ENCODE measurements at regions not wholly inside any gene's neighbourhood (a gene's known extent, or its start where the extent isn't known, plus 50 kb on each side); places are given as distances from the start of the nearest gene placed in this dataset.
"Not testable (repeated sequence)": the region's sequence is repeated elsewhere in the genome, so short reads cannot be mapped to it uniquely, and the experiment has no call there.

- no peak for DNase-seq (ENCODE audit: low spot score)
- in situ Hi-C loops (cut with HindIII; ENCODE audit: low sequenced_read_pairs) = no loop called here
Observed at GRCh38 chr13:111011899-111012298, 97.0 kb upstream of the ANKRD10 start.

- in situ Hi-C loops (cut with HindIII; ENCODE audit: low sequenced_read_pairs) = no loop called here
- no peak for DNase-seq (ENCODE audit: low spot score)
Observed at GRCh38 chr13:111008351-111008750, 93.5 kb upstream of the ANKRD10 start.

- in situ Hi-C loops (cut with HindIII; ENCODE audit: low sequenced_read_pairs) = no loop called here
- no peak for DNase-seq (ENCODE audit: low spot score)
Observed at GRCh38 chr13:111007209-111007608, 92.3 kb upstream of the ANKRD10 start.

GRCh38 chr13:111006506-111007031 lies 91.7 kb upstream of the ANKRD10 start:
- DNase-seq (ENCODE audit: low spot score) = peak; percentile 4
- in situ Hi-C loops (cut with HindIII; ENCODE audit: low sequenced_read_pairs) = no loop called here

GRCh38 chr13:111005808-111006505 lies 91.1 kb upstream of the ANKRD10 start:
- no peak for DNase-seq (ENCODE audit: low spot score)
- in situ Hi-C loops (cut with HindIII; ENCODE audit: low sequenced_read_pairs) = no loop called here

- DNase-seq (ENCODE audit: low spot score) = no peak
- in situ Hi-C loops (cut with HindIII; ENCODE audit: low sequenced_read_pairs) = no loop called here
Observed at GRCh38 chr13:111005364-111005763, 90.5 kb upstream of the ANKRD10 start.

- in situ Hi-C loops (cut with HindIII; ENCODE audit: low sequenced_read_pairs) = no loop called here
- DNase-seq (ENCODE audit: low spot score) = no peak
Observed at GRCh38 chr13:111004444-111004843, 89.6 kb upstream of the ANKRD10 start.

- DNase-seq (ENCODE audit: low spot score) = no peak
- in situ Hi-C loops (cut with HindIII; ENCODE audit: low sequenced_read_pairs) = no loop called here
Observed at GRCh38 chr13:111001636-111002035, 86.8 kb upstream of the ANKRD10 start.

GRCh38 chr13:110993788-110994187 lies 78.9 kb upstream of the ANKRD10 start:
- in situ Hi-C loops (cut with HindIII; ENCODE audit: low sequenced_read_pairs) = no loop called here

GRCh38 chr13:110991991-110992508 lies 77.2 kb upstream of the ANKRD10 start:
- no peak for DNase-seq (ENCODE audit: low spot score)
- in situ Hi-C loops (cut with HindIII; ENCODE audit: low sequenced_read_pairs) = no loop called here

More at GRCh38 chr13:110993788-110994187, 78.9 kb upstream of the ANKRD10 start:
- DNase-seq (ENCODE audit: low spot score) = no peak

GRCh38 chr13:110989331-110989730 lies 74.5 kb upstream of the ANKRD10 start:
- DNase-seq (ENCODE audit: low spot score) = no peak
- in situ Hi-C loops (cut with HindIII; ENCODE audit: low sequenced_read_pairs) = no loop called here

GRCh38 chr13:110985541-110985940 lies 70.7 kb upstream of the ANKRD10 start:
- in situ Hi-C loops (cut with HindIII; ENCODE audit: low sequenced_read_pairs) = no loop called here
- no peak for DNase-seq (ENCODE audit: low spot score)

- in situ Hi-C loops (cut with HindIII; ENCODE audit: low sequenced_read_pairs) = no loop called here
- DNase-seq (ENCODE audit: low spot score) = no peak
Observed at GRCh38 chr13:110984798-110985197, 69.9 kb upstream of the ANKRD10 start.

- DNase-seq (ENCODE audit: low spot score) = no peak
- in situ Hi-C loops (cut with HindIII; ENCODE audit: low sequenced_read_pairs) = no loop called here
Observed at GRCh38 chr13:110984381-110984780, 69.5 kb upstream of the ANKRD10 start.

GRCh38 chr13:110983241-110983640 lies 68.4 kb upstream of the ANKRD10 start:
- no peak for DNase-seq (ENCODE audit: low spot score)
- in situ Hi-C loops (cut with HindIII; ENCODE audit: low sequenced_read_pairs) = no loop called here

GRCh38 chr13:110981379-110981778 lies 66.5 kb upstream of the ANKRD10 start:
- no peak for DNase-seq (ENCODE audit: low spot score)
- in situ Hi-C loops (cut with HindIII; ENCODE audit: low sequenced_read_pairs) = no loop called here

GRCh38 chr13:110980921-110981320 lies 66.1 kb upstream of the ANKRD10 start:
- DNase-seq (ENCODE audit: low spot score) = no peak
- in situ Hi-C loops (cut with HindIII; ENCODE audit: low sequenced_read_pairs) = no loop called here

- in situ Hi-C loops (cut with HindIII; ENCODE audit: low sequenced_read_pairs); DNase-seq (ENCODE audit: low spot score): not testable (repeated sequence)
Observed at GRCh38 chr13:110979149-110979548, 64.3 kb upstream of the ANKRD10 start.

GRCh38 chr13:110978390-110978789 lies 63.5 kb upstream of the ANKRD10 start:
- in situ Hi-C loops (cut with HindIII; ENCODE audit: low sequenced_read_pairs) = no loop called here
- DNase-seq (ENCODE audit: low spot score) = no peak

GRCh38 chr13:110976785-110977184 lies 61.9 kb upstream of the ANKRD10 start:
- no peak for DNase-seq (ENCODE audit: low spot score)
- in situ Hi-C loops (cut with HindIII; ENCODE audit: low sequenced_read_pairs) = no loop called here
